Erythroblast (primary cell): ENCODE measurements at regions not wholly inside any gene's neighbourhood (a gene's known extent, or its start where the extent isn't known, plus 50 kb on each side); places are given as distances from the start of the nearest gene placed in this dataset.

Experiments used
- GATA1 ChIP-seq: IDR thresholded peaks from 2 replicates; pipeline ENCODE4 v1.6.1; 2011; ENCODE audit warnings: low read depth, mild to moderate bottlenecking, control low read depth, low read length, moderate library complexity
- POLR2A ChIP-seq: IDR thresholded peaks from 2 replicates; pipeline ENCODE4 v1.6.1; 2011; ENCODE audit warnings: mild to moderate bottlenecking, low read length

GRCh38 chr12:94077209-94077608 lies 71.2 kb upstream of the PLXNC1 start:
- TF ChIP-seq POLR2A (no peak), GATA1 (no peak)
